NT2/D1 (cell line): ENCODE measurements at regions not wholly inside any gene's neighbourhood (a gene's known extent, or its start where the extent isn't known, plus 50 kb on each side); places are given as distances from the start of the nearest gene placed in this dataset.

Experiments used
- YY1 ChIP-seq: IDR thresholded peaks from 2 replicates; pipeline ENCODE4 v1.6.1; 2011; ENCODE audit not compliant: insufficient read length, insufficient read depth
- ZNF274 ChIP-seq: IDR thresholded peaks from 2 replicates; pipeline ENCODE4 v1.6.1; 2011; ENCODE audit warnings: mild to moderate bottlenecking, low read depth, low read length

GRCh38 chr2:239893236-239893515, 132.0 kb downstream of the NDUFA10 start:
- no peak for TF ChIP-seq ZNF274
- TF ChIP-seq YY1 = no peak
